Loucy (cell line): ENCODE measurements at regions not wholly inside any gene's neighbourhood (a gene's known extent, or its start where the extent isn't known, plus 50 kb on each side); places are given as distances from the start of the nearest gene placed in this dataset.

Source experiments
- H2AFZ ChIP-seq: fragments of 200-600 bp; sonication (generic); 2 replicates; pipeline ENCODE4 v1.6.0; 2016; ENCODE audit warnings: antibody characterized with exemption, mild to moderate bottlenecking, low read length, moderate library complexity
- H3F3A ChIP-seq: fragments of 200-600 bp; 2 replicates; pipeline ENCODE4 v1.6.0; 2016; ENCODE audit warnings: antibody characterized with exemption, low read depth, mild to moderate bottlenecking
- H3K27me3 ChIP-seq: fragments of 200-600 bp; sonication (generic); 2 replicates; pipeline ENCODE4 v1.6.1; 2014; ENCODE audit warnings: low read length, mild to moderate bottlenecking; ENCODE audit not compliant: insufficient read depth, poor library complexity, severe bottlenecking
- H3K36me3 ChIP-seq: fragments of 200-600 bp; sonication (generic); 2 replicates; pipeline ENCODE4 v1.6.1; 2016; ENCODE audit warnings: low read length; ENCODE audit not compliant: insufficient read depth
- H3K4me1 ChIP-seq: fragments of 200-600 bp; sonication (generic); 2 replicates; pipeline ENCODE4 v1.5.1; 2014; ENCODE audit warnings: low read length, mild to moderate bottlenecking; ENCODE audit not compliant: insufficient read depth, poor library complexity, severe bottlenecking
- H3K4me2 ChIP-seq: fragments of 200-600 bp; sonication (generic); 2 replicates; pipeline ENCODE4 v1.6.0; 2014; ENCODE audit warnings: antibody characterized with exemption, low read length, low read depth, mild to moderate bottlenecking; ENCODE audit not compliant: poor library complexity, severe bottlenecking
- H3K4me3 ChIP-seq: fragments of 200-600 bp; sonication (generic); 2 replicates; pipeline ENCODE4 v1.5.1; 2014; ENCODE audit warnings: low read length, mild to moderate bottlenecking, mixed read lengths; ENCODE audit not compliant: poor library complexity, severe bottlenecking
- H3K79me2 ChIP-seq: fragments of 200-600 bp; sonication (generic); 2 replicates; pipeline ENCODE4 v1.6.1; 2014; ENCODE audit warnings: low read length; ENCODE audit not compliant: insufficient read depth
- H3K9ac ChIP-seq: fragments of 200-600 bp; sonication (generic); 2 replicates; pipeline ENCODE4 v1.6.0; 2014; ENCODE audit warnings: mild to moderate bottlenecking, low read depth, low read length, moderate library complexity; ENCODE audit not compliant: poor library complexity, severe bottlenecking
- H3K9me2 ChIP-seq: fragments of 200-600 bp; sonication (generic); replicated peaks from 2 replicates; pipeline ENCODE4 v1.6.1; 2016; ENCODE audit warnings: low read depth, low read length, mixed read lengths
- H3K9me3 ChIP-seq: fragments of 200-600 bp; sonication (generic); 2 replicates; pipeline ENCODE4 v1.6.1; 2014; ENCODE audit warnings: mild to moderate bottlenecking, antibody characterized with exemption, low read length, low read depth; ENCODE audit not compliant: insufficient read depth
- H4K20me1 ChIP-seq: fragments of 200-600 bp; sonication (generic); 2 replicates; pipeline ENCODE4 v1.6.0; 2014; ENCODE audit warnings: antibody characterized with exemption, low read length, mild to moderate bottlenecking; ENCODE audit not compliant: insufficient read depth, poor library complexity, severe bottlenecking
- EZH2phosphoT487 ChIP-seq: fragments of 200-600 bp; IDR thresholded peaks from 2 replicates; pipeline ENCODE4 v1.6.1; 2018; ENCODE audit warnings: antibody characterized with exemption, mild to moderate bottlenecking, moderate library complexity, borderline replicate concordance
- TF ChIP-seq, protein P1 (sequence below): fragments of 200-600 bp; sonication (generic); conservative IDR thresholded peaks from 2 replicates; pipeline ENCODE4 v1.5.1; 2014; ENCODE audit warnings: mild to moderate bottlenecking, antibody characterized with exemption, low read length

DNA sequence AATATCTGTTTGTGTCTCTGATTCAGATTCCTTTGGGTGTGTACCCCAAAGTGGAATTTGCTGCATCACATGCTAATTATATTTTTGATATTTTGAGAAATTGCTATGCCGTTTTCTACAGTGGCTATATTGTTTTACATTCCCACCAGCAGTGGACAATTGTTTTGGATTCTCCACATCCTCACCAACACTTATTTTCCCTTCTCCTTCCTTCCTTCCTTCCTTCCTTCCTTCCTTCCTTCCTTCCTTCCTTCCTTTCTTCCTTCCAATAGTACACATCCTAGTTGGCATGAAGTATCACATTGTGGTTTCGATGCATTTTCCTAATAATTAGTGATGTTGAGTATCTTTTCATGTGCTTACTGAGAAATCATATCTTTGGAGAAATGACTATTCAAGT is 535.5 kb downstream of the SH2D4B start:
- no peak overlapping the region for H3K4me3 ChIP-seq
- H3K9me2 ChIP-seq: no peaks in the 10 kb centered on the region
- no peaks in the 10 kb centered on the region for H3K79me2 ChIP-seq
- H4K20me1 ChIP-seq: no peaks in the 10 kb centered on the region
- TF ChIP-seq, protein P1, sequence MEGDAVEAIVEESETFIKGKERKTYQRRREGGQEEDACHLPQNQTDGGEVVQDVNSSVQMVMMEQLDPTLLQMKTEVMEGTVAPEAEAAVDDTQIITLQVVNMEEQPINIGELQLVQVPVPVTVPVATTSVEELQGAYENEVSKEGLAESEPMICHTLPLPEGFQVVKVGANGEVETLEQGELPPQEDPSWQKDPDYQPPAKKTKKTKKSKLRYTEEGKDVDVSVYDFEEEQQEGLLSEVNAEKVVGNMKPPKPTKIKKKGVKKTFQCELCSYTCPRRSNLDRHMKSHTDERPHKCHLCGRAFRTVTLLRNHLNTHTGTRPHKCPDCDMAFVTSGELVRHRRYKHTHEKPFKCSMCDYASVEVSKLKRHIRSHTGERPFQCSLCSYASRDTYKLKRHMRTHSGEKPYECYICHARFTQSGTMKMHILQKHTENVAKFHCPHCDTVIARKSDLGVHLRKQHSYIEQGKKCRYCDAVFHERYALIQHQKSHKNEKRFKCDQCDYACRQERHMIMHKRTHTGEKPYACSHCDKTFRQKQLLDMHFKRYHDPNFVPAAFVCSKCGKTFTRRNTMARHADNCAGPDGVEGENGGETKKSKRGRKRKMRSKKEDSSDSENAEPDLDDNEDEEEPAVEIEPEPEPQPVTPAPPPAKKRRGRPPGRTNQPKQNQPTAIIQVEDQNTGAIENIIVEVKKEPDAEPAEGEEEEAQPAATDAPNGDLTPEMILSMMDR: no peak
- no peak for TF ChIP-seq EZH2phosphoT487
- H3F3A ChIP-seq: no peaks in the 10 kb centered on the region
- H3K36me3 ChIP-seq: no peaks in the 10 kb centered on the region
- no peak overlapping the region for H3K4me2 ChIP-seq
- no peaks in the 10 kb centered on the region for H3K27me3 ChIP-seq
- no peaks in the 10 kb centered on the region for H3K4me1 ChIP-seq
- H3K9me3 ChIP-seq: no peaks in the 10 kb centered on the region
- no peak overlapping the region for H3K9ac ChIP-seq
- no peak overlapping the region for H2AFZ ChIP-seq

DNA sequence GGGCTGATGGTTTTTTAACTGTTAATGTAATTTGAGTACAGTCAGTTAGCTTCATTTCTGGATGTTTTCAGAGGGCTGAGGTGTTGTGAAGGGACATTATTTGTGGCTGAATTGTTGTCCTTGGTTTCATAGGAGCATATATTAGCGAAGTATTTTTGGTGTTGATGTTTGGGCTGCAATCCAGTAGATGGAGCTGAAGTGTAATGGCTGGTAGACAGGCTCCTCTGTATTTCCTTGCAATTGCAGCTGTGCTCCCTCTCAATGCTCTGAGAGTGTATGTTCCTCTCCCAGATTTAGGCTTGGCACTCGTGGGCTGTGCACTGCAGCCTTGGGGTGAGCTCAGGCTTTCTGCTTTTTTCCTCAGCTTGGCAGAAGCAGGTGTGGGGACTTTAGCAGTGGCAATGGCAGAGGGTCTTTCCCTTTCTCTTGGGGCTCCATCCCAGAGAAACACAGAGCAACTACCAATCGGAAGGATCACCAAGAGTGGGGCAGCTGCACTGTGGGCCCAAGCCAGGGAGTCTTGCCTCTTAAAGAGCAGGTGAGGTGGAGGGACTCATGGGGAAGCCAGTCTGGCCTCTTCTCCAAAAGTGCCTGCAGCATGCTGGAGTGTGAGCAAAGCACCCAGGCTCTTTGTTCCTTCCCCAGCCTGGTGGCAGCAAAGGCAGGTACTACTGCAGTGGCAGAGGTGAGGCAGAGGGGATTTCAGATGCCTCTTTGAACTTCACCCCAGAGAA is 544.4 kb downstream of the SH2D4B start:
- Histone ChIP-seq H3K9me2 (no peaks in the 10 kb centered on the region), H3K4me2 (no peak overlapping the region), H4K20me1 (no peaks in the 10 kb centered on the region), H3K4me1 (no peaks in the 10 kb centered on the region), H3K4me3 (no peak overlapping the region), H3K79me2 (no peaks in the 10 kb centered on the region), H3F3A (no peaks in the 10 kb centered on the region; the same call in 1 of the 2 replicates), H2AFZ (peak overlapping the region; percentile 68), H3K9me3 (no peaks in the 10 kb centered on the region), H3K9ac (no peak overlapping the region), H3K27me3 (no peaks in the 10 kb centered on the region), H3K36me3 (no peaks in the 10 kb centered on the region)
- no peak for TF ChIP-seq EZH2phosphoT487
- TF ChIP-seq, protein P1: peak; percentile 78

DNA sequence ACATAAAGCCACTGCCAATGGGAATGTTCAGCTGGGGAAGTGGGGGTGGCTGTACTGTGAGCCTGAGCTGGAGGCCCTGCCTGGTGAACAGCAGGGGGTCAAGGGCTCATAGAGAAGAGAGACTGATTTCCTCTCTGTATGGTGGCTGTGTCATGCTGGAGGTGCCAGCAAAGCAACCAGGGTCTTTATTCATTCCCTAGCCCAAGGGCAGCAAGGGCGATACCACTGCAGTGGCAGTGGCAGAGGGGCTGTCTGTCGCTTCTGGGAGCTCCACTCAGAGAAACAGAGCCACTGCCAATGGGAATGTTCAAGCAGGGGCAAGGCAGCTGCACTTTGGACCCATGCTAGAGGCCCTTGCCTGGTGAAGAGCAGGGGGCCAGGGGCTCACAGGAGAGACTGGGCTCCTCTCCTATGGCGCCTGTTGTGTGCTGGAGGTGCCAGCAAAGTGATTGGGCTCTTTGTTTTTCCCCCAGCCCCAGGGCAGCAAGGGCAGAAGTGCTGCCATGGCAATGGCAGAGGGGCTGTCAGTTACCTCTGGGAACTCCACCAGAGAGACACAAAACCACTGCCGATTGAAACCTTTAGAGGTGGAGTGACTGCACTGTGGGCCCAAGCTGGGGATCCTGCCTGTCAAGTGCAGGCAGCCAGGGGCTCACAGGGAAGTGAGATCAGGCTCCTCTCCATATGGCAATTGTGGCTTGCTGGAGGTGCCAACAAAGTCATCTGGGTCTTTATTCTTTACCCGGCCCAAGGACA is 545.1 kb downstream of the SH2D4B start:
- TF ChIP-seq, protein P1: no peak
- TF ChIP-seq EZH2phosphoT487: no peak
- no peaks in the 10 kb centered on the region for H3K27me3 ChIP-seq
- H3K4me3 ChIP-seq: no peak overlapping the region
- H2AFZ ChIP-seq: peak overlapping the region; percentile 68
- no peaks in the 10 kb centered on the region for H3K4me1 ChIP-seq
- H3K79me2 ChIP-seq: no peaks in the 10 kb centered on the region
- H3K9ac ChIP-seq: no peak overlapping the region
- H3K9me2 ChIP-seq: no peaks in the 10 kb centered on the region
- no peaks in the 10 kb centered on the region for H4K20me1 ChIP-seq
- no peaks in the 10 kb centered on the region; the same call in 1 of the 2 replicates for H3F3A ChIP-seq
- no peaks in the 10 kb centered on the region for H3K36me3 ChIP-seq
- H3K9me3 ChIP-seq: no peaks in the 10 kb centered on the region
- H3K4me2 ChIP-seq: no peak overlapping the region
